HG03558 (cell line): ENCODE measurements at regions not wholly inside any gene's neighbourhood (a gene's known extent, or its start where the extent isn't known, plus 50 kb on each side); places are given as distances from the start of the nearest gene placed in this dataset.

Source experiments
- ATAC-seq: cut with Tn5 transposase; IDR thresholded peaks from one replicate; pipeline ENCODE4 v1.9.1; 2021; ENCODE audit warnings: moderate number of reproducible peaks; ENCODE audit not compliant: unreplicated experiment; ENCODE audit errors: extremely low read depth

DNA sequence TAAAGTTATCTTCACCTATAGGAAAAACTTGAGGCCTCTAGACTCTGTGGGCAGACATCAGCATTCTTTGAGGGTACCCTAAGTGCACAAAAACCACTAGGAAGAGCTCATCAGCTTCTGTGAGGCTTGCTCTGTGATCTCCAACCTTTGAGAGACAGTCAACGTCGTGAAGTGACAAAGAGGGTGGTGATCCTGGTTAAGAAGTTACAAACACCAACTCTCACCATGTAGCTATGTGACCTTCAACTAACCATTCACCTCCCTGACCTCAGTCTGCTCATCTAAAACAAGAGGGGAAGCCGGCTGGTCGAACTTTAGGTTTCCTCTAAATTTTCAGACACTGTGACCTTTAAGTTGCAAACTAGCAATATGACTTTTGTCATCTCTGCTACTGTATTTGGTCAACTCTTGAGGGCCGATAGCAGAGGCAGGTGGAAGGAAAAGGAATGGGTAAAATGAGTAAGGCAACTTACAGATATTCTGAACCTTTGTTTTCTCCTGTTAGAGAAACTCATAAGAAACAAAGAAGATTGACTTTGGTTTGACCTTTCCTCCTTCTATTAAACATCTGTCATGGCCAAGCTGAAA is 103.2 kb upstream of the PARP11 start:
- ATAC-seq: no peak

DNA sequence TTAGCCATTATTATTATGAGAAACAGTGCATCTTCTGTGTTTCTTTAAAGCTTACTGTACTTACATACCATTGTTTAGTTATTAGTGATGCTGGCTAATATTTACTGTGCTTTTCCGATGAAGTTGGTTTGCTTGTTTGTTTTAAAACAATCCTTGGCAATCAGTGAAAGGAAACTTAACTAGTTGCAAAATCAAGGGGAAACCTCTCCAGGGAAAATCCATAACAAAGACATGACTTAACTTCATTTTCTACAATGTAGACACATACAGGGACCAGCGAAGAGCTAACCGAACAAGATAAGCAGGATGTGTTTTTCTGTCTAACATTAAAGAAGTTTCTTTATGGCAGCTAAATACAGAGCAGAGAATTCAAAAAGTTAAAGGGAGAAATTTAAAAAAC is 102.5 kb upstream of the PARP11 start:
- ATAC-seq: no peak

DNA sequence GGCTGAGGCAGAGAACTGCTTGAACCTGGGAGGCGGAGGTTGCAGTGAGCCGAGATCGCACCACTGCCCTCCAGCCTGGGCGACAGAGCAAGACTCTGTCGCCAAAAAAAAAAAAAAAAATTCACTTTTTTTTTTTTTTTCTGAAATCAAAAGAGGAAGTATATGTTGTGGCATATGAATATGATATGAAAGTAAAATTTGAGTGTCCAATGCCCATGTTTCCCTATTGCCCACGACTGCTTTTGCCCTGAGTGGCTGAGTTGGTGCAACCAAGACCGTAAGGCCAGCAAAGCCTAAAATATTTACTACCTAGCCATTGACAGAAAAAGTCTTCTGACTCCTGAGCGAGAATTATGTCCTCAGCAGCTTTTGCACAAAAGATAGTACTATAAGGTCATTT is 101.7 kb upstream of the PARP11 start:
- no peak for ATAC-seq

DNA sequence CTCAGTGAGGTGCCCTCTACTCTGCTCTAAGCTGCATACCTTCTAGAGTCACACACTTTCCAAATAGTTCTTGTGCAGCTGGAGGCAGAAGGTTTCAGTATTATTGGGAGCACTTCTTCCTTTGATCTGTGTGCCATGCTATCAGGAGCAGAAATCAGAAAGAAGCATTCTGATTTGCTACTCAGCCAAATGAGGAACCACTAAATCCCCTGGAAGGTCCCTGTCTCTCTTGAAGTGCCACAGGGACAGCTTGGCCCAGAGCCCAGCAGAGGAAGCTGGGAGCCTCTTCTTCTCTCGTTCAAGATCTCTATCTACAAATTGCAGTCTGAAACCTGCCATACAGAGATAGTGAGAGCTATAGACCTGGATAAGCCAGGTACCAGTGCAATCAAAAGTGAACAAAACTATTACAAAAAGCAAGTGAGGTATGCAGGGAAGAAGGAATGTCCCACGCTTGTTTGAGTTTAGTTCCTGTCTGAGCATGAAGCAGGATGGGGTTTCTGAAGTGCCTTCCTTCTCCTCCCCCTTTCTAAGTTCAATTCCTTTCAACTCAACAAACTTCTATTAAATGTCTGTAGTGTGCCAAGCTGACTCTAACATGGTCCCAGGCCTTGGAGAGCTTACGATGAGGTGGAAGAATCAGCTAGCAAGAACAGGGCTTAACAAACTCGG is 100.9 kb upstream of the PARP11 start:
- no peak for ATAC-seq

DNA sequence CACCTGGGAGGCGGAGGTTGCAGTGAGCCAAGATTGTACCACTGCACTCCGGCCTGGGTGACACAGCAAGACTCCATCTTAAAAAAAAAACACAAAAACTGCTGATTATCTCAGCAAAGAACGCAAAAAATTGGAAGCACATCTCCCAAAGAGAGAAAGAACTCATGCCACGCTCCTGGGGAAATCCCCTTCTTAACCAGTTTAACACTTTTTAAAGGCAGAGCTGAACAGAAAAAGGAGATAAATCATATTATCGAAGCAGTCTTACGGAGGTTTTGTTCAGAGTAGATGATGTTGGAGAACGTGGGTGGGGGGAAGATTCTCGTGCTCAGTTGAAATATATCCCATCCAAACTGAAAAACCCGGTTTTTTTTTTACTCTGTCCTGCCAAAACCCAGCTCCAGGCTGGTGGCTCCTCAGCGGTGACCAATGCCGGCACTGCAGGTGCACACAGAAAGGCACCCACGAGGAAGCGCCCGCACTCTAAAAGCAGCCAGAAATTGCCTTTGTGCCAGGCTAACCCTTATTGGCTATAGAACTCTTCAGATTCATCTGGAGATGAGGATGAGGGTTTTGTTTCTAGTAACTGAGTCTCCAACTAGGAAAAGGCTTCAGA is 100.2 kb upstream of the PARP11 start:
- ATAC-seq: no peak

DNA sequence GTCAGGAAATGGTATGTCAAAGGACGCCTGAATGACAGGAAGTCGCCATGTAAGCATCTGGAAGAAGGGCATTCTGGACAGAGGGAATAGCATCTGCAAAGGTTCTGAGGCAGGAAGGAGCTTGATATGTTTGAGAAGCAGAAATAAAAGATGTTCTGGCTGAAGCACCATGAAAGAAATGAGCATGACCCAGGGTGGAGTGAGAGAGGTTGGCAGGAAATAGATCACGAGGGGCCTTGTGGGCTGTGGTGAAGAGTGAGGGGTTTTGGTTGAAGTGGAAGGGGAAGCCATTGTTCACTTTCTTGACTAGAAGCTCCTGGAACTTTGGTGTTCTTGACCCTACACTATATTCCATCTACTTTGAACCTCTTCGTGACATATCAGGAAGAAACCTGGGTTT is 99.4 kb upstream of the PARP11 start:
- no peak for ATAC-seq

DNA sequence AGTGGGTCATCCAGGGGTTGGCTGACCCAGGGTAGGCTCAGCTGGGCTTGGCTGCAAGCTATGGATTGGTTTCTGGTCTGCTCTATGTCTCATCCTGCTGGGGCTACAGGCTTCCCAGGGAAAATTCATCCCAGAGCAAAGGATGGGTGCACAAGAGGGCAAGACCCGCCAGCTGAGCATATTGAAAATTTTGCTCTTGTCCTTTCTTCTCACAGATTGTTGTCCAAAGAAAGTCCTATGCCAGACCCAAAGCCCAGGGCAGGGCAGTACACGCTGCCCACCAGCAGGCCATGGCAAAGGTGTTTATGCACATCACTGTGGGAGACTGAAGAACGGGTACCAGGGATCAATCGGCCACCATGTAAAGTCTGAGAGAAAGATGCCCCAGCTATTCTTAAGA is 95.3 kb upstream of the PARP11 start:
- ATAC-seq: no peak

DNA sequence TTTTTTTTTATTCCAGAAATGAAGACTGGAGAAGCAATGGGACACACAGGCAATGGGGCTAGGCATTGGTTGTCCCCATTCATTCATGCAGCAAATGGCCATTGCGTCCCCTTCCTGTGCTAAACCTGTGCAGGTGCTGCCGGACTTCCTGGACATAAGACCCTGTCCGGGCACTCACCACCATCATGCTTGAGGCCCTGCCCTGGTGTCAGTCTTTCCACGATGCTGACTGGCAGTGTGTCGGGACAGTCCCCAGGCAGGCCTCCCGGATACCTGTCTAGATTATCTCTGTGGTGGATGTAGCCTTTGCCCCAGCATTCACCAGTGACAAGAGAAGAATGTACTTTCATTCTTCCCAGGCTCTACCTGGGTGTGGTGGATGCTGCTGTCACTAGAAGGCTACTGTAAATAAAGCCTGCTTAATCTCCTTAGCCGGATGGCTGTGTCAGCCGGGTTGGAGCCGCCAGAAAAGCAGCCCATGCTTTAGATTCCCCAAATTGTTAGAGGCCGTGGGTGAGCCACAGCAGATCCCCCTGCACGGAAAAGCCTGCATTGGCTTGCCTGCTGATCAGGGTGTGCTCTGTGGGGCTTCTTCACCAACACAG is 94.5 kb upstream of the PARP11 start:
- ATAC-seq: no peak

DNA sequence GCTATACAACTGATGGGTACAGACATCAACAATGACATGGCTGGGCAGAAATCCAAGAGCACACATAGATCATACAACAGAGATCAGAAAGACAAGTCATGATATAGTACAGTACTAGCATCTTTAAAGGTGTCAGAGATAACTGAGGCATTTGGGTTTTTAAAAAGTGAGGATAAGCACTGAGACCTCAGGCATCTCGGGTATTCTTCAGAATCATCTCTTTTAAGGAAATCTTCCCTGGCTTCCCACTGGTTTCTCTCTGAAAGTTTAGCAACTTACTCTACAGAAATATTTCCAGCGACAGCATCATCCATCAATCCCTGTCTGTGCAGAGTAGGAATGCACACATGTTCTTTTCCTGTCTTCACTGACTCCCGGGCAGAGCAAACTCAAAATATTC is 93.2 kb upstream of the PARP11 start:
- no peak for ATAC-seq

DNA sequence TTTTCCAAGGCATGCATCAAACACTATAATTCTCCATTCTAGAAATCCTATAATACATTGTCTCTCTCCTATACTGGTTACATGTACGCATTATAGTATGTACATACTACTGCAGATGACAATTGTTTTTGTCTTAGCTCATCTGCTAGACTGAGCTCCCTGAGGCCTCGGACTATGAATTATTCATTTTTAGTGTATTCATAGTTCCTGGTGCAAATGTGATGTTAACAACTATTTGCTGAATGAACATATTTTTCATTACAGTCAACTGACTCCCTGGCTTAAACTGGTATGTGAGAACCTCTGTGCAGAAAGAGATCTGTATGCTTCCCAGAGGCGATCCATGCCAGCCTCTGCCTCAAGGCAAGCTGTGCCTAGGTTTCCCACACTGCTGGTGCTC is 91.8 kb upstream of the PARP11 start:
- no peak for ATAC-seq

DNA sequence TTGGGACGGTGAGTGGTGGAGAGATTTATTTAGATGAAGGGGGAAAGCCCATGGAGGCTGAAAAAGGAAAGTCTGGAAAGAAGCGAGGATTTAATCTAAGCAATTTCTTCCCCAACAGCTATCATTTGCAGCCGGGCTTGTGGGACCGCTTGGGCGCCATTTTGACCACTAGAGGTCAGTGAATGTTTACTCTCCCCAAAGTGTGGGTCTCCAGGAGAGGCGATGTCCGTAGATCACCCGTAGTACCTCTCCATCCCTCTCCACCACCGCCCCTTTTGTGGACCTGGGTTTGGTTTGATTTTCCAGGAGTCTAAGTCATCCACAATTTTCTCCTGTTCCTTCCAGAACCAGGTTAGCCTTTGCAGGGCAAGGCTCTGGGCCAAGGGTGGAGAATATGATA is 91.2 kb upstream of the PARP11 start:
- ATAC-seq: no peak

DNA sequence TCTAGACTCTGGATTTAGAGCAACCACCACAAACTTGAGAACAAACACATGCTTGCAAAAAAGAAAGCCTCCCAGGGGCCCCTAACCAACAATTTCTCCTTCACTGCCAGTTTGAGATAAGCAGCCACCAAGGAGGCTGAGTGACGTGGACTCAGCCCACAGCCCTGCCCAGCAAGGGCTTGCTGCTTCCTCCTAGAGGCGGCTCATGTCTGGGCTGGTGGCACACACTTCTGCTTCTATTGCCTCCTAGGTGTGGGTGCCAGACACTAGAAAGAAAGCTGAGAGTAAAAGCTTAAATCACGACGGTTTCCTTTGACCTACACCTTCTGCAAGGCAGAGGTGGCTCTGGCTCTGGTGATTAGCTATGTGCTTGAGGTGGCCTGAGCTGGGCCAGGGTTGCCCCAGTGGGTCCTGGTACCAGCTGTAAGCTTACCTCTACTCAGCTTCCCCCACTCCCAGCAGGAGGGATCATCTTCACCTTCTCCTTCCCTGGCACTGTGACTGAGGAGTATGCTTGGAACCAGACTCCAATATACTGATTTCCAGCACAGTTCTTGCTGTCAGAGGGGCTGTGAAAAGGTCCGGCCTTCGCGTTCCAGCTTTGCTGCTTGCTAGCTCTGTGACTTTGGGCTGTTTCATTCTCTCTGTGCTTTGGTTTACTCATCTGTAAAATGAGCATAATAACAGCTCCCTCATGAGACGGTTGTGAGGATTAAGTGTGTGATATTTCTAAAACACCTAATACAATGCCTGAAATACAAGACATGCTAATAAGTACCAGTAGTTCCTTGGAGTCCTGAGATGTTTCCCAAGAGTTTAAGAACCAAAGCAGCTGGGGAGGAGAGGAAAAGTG is 89.7 kb upstream of the PARP11 start:
- ATAC-seq: no peak

DNA sequence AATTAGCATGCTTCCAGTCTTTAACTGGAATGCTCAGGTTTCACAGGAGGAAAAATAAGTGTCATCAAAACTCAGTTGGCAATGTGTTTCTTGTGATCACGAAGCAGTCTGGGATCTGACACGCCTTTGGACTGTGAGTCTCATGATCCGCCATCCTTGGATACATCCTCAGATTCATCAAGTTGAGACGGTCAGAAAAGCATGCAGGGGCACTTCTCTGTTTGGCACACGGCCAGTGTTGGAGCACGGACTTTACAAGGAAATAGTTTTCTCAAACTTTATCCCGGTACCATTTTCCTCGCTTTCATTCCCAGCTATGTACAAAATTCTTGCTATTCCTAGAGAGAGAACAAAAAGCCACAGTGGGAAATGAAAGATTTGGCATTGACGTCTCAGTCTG is 88.4 kb upstream of the PARP11 start:
- ATAC-seq: no peak

DNA sequence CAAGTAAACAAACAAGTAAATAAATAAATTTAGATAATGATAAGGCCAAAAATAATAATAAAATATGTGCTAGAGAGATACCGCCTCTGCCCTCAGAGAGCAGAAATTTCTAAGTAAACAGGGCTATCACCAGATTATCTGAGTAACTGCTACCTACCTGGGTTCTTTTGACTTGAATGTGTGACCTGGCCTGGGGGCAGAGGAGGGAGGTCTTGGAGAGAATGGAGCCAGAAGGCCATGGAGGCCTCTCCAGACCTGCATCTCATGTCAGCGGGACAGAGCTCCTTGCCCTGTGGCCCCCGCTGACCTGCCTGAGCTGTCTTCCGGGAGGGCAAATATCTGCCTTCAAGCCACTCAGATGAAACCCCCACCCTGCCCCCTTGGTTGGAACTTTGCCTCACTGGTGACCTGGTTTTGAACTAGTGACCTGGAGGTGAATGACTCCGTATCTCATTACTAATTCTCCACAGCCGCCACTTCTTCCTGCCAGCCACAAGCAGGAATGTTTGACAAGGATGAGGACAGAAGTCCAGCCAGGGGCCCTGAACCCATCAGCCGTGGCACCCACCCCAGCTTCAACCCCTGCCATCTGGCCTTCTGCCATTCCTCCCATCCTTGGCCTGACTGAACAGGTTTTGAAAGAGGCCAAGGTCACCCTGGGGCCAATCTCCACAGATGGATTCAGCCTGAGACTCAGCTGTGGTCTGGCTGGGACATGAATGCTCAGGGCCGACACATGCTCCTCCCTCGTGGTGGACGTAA is 86.8 kb upstream of the PARP11 start:
- ATAC-seq: no peak

DNA sequence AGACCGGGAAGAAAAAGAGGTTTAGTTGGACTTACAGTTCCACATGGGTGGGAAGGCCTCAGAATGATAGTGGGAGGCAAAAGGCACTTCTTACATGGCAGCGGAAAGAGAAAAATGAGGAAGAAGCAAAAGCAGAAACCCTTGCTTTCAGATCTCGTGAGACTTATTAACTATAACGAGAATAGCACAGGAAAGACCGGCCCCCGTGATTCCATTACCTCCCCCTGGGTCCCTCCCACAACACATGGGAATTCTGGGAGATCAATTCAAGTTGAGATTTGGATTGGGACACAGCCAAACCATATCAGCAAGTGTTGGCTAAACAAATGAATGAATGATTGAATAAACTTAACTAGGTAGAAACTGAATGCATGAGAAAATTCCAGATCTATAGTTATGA is 85.3 kb upstream of the PARP11 start:
- ATAC-seq: no peak

DNA sequence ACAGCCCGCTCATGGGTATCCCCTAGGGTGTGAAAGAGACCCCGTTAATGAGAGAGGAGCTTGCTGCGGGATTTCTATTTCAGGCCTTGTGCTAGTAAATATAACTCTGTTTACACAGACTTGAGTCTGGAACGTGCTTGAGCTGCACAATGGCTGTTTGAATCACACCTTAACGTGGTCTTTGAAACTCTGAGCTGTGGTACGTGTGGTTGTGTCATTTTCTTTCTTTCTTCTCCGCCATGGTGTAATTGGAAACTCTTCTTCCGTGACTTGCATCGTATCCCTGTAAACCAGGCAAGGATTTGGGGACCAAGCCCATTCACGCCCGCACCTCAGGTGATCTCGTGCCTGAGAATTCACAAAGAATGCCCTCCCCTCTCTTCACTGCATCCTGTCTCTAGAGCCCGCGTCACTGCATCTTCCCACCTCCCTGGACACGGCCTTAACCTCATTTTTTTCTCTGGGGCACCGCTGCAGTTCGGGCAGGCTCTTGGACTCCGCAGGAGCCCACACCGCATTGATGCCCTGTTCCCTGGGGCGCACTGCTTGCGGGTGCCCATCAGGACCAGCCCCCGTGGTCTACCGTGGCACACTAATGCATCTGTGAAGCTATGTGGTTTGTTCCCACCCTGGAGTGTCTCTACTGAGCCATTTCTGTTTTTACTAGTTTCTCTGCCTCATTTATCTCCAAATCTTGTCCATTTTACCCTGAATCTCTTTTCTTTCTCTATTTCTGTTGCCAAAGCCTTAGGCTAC is 78.4 kb upstream of the PARP11 start:
- ATAC-seq: no peak

DNA sequence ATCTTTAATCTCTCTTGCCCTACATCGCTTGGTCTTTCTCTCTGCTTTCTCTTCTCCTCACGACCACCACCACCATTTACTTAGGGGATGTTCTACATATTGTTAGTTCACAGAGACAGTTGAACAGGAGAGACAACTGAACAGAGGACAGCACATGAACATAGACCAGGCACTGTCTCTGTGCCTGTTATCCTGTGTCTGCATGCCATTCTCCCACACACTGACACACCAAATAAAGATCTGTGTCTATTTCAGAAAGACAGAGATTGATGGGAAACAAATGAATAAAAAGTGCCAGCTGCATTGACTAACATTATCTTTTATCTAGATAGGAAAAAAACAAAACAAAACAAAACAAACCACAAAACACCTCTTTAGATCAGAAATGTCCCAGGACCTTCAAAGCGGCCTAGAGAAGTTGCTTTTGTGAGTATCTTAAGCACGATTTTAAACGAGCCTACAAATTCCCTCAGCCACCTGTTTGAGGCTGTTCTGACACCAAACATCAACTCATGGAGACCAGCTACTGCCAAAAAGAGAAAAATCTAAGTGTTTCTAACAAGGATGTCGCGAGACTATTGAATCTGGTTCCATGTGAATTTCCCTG is 77.6 kb upstream of the PARP11 start:
- ATAC-seq: no peak

DNA sequence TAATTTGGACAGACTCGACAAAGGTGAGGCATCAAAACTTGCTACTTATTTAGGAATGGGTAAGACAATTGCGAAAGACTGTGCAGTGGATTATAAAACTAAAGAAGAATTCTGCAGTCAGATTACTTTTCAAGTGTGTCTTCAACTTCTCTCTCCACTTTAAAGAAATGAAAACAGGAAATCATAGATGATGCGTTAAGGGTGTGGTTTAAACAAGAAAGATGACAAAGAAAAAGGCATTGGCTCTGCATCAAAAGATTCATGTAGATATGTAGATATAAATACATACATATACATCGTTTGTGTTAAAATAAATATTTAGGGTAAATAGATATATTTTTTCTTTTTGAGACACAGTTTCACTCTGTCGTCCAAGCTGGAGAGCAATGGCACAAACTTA is 74.6 kb upstream of the PARP11 start:
- ATAC-seq: no peak

DNA sequence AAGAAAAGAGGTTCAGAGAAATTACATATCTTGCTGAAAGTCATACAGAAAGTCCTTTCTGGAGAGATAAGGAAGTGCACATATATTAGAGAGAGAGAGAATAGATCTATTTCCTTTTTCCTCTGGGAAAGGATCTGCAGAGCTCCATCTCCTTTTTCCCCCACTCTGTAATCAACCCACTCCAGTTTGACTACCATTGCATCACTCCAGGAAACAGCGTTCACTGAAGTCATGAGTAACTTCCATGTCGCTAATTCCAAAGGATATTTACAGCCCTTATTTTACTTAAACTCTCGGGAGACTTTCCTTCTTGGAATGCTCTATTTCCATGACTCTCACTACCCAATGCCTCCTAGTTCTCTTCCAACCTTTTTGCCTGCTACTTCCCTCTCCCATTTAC is 72.5 kb upstream of the PARP11 start:
- no peak for ATAC-seq
